Naive thymus-derived CD4-positive, alpha-beta T cell (primary cell): ENCODE measurements at regions not wholly inside any gene's neighbourhood (a gene's known extent, or its start where the extent isn't known, plus 50 kb on each side); places are given as distances from the start of the nearest gene placed in this dataset.
"Not testable (repeated sequence)": the region's sequence is repeated elsewhere in the genome, so short reads cannot be mapped to it uniquely, and the experiment has no call there.

Source experiments
- ATAC-seq: fragments of 150-1000 bp; cut with Tn5 transposase; 2 replicates; pipeline ENCODE4 v1.10.0; 2021; ENCODE audit warnings: mild to moderate bottlenecking, moderate library complexity
- CTCF ChIA-PET: fragments of 350-600 bp; sonication (Branson Sonifier 250); formaldehyde crosslinking; loops from one replicate; lab custom pipeline; 2021; ENCODE audit warnings: antibody characterized with exemption; lab: Charles Lee
- POLR2A ChIA-PET: fragments of 350-600 bp; sonication (Branson Sonifier 250); formaldehyde crosslinking; loops from one replicate; lab custom pipeline; 2021; ENCODE audit warnings: antibody characterized with exemption, inconsistent platforms; lab: Charles Lee
- DNase-seq, 9 donors: peaks; one replicate each; pipeline versions ENCODE4 v3.0.0 to v3.0.0-alpha.2; 2020 to 2022; ENCODE audit warnings: mixed read lengths in 1 of 9
- H3K27ac ChIP-seq: one replicate; pipeline ENCODE4 v1.7.0; 2013; ENCODE audit warnings: mild to moderate bottlenecking, low read depth, low read length, moderate library complexity
- H3K27me3 ChIP-seq, 2 donors: one replicate each; pipeline ENCODE4 v1.7.0; 2013; ENCODE audit warnings: low read length in 2 of 2, mild to moderate bottlenecking in 2 of 2, moderate library complexity in 2 of 2; ENCODE audit not compliant: control insufficient read depth in 2 of 2, insufficient read depth in 2 of 2
- H3K36me3 ChIP-seq, 3 experiments: 1 replicate in 2 of 3; 2 replicates in 1 of 3; pipeline ENCODE4 v1.7.0; 2013; ENCODE audit warnings: low read length in 3 of 3, mild to moderate bottlenecking in 3 of 3, moderate library complexity in 1 of 3; ENCODE audit not compliant: insufficient read depth in 3 of 3, control insufficient read depth in 2 of 3
- H3K4me1 ChIP-seq, 2 donors: one replicate each; pipeline ENCODE4 v1.7.0; 2013; ENCODE audit warnings: low read length in 2 of 2, mild to moderate bottlenecking in 2 of 2, moderate library complexity in 1 of 2; ENCODE audit not compliant: control insufficient read depth in 2 of 2, insufficient read depth in 2 of 2
- H3K4me3 ChIP-seq: 2 replicates; pipeline ENCODE4 v1.7.0; 2013; ENCODE audit warnings: mild to moderate bottlenecking, low read length
- H3K9me3 ChIP-seq, 3 experiments: 1 replicate in 2 of 3; 2 replicates in 1 of 3; pipeline ENCODE4 v1.7.0; 2013; ENCODE audit warnings: low read length in 3 of 3; ENCODE audit not compliant: control insufficient read depth in 2 of 3
- H3K27ac Mint-ChIP-seq, 9 donors: one replicate each; pipeline ENCODE4 v1.8.0; 2020 to 2022; ENCODE audit warnings: mixed read lengths in 9 of 9, mild to moderate bottlenecking in 8 of 9, moderate library complexity in 5 of 9, inconsistent platforms in 2 of 9
- H3K27me3 Mint-ChIP-seq, 5 donors: one replicate each; pipeline ENCODE4 v1.8.0; 2021 to 2022; ENCODE audit warnings: mixed read lengths in 5 of 5, mild to moderate bottlenecking in 1 of 5
- H3K36me3 Mint-ChIP-seq, 5 donors: one replicate each; pipeline ENCODE4 v1.8.0; 2020 to 2022; ENCODE audit warnings: mixed read lengths in 5 of 5, mild to moderate bottlenecking in 3 of 5, inconsistent platforms in 1 of 5
- H3K4me1 Mint-ChIP-seq, 7 donors: one replicate each; pipeline ENCODE4 v1.8.0; 2020 to 2022; ENCODE audit warnings: mixed read lengths in 7 of 7, mild to moderate bottlenecking in 3 of 7, inconsistent platforms in 1 of 7
- H3K4me3 Mint-ChIP-seq, 10 donors: one replicate each; pipeline ENCODE4 v1.8.0; 2020 to 2022; ENCODE audit warnings: mild to moderate bottlenecking in 10 of 10, mixed read lengths in 10 of 10, moderate library complexity in 6 of 10, inconsistent platforms in 2 of 10
- H3K9me3 Mint-ChIP-seq, 11 donors: one replicate each; pipeline ENCODE4 v1.8.0; 2020 to 2022; ENCODE audit warnings: mixed read lengths in 11 of 11, mild to moderate bottlenecking in 4 of 11, inconsistent platforms in 1 of 11, moderate library complexity in 1 of 11
- intact Hi-C, 2 donors: fragments of 100-400 bp; cut with micrococcal nuclease; formaldehyde crosslinking; loops; one replicate each; pipeline ENCODE4 v1.15.1; 2023

DNA sequence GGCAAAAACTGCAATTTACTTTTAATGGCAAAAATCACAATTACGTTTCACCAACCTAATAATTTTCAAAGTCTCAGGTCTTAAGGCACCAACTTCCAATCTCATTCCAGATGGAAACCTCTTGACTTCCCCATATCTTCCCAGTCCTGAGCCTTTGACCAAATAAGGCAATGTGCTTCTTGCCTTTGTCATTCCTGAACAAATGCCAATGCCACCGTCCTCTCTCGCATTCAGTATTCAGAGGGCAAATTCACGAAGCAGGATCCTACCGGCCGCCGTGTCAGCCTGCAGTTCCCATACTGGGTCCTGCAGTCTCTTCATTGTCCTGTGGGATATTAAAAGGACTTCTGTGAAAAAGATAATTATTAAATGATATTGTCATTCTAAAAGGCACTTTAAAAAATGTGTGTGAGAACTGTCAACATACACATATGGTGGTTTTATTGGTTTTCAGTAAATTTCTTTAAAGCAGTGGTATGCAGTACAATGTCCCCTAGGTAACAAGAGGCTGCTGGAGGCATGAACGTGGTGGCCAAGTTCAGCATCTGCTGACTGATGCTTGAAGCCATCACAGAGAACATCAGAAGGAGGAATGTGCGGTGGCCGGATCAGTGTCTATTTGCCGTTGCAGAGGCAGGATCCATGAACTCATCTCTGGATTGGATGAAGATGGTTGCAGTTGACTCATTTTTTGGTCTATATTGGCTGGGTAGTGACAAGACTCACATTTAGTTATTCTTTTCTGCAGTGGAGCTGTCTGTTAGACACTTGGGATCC, 101.4 kb upstream of the IRX4 start:
- Mint-ChIP-seq H3K36me3 (peaks cover 0 to 4% (median 0%) of the 10 kb centered on the region in 5 donors), H3K27me3 (peaks cover 13 to 49% (median 40%) of the 10 kb centered on the region in 5 donors), H3K4me1 (no peaks in the 10 kb centered on the region), H3K9me3 (peaks cover 0 to 16% (median 6%) of the 10 kb centered on the region in 11 donors), H3K4me3 (no peak overlapping the region), H3K27ac (no peak overlapping the region)
- DNase-seq, result no peak
- H3K9me3 ChIP-seq, result no peaks in the 10 kb centered on the region
- ChIA-PET POLR2A (no interaction called here), CTCF (no interaction called here)
- H3K27ac ChIP-seq, result no peak overlapping the region
- H3K27me3 ChIP-seq, result peaks cover 0 to 3% of the 10 kb centered on the region in 2 donors
- intact Hi-C loops, result no loop called here
- ATAC-seq, result no peak
- H3K36me3 ChIP-seq, result no peaks in the 10 kb centered on the region
- no peak overlapping the region for H3K4me3 ChIP-seq
- no peaks in the 10 kb centered on the region for H3K4me1 ChIP-seq

DNA sequence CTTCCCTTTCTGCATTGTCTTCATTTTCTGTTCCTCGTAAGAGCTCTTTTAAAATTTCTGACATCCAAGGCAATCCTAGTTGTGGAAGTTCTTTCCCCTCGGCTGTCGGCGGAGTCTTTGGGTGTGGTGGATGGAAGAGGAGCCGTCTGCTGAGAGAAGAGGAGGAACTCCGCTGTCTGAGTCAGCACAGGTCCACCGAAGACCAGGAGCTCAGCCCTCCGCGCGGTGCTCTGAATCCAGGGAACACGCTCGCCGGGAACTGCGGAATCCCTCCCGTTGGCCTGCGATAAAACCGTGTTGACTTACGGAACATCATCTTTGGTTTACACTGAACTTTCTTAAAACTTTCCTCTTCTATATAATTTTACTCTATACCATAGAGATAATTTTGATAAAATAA, 100.7 kb upstream of the IRX4 start:
- no peak overlapping the region for H3K4me3 Mint-ChIP-seq
- CTCF ChIA-PET, result no interaction called here
- no peak for DNase-seq
- H3K27me3 Mint-ChIP-seq, result peaks cover 10 to 46% (median 38%) of the 10 kb centered on the region in 5 donors
- no peaks in the 10 kb centered on the region for H3K36me3 ChIP-seq
- H3K36me3 Mint-ChIP-seq, result peaks cover 0 to 4% (median 0%) of the 10 kb centered on the region in 5 donors
- H3K4me1 Mint-ChIP-seq, result no peaks in the 10 kb centered on the region
- intact Hi-C loops, result no loop called here
- no peaks in the 10 kb centered on the region for H3K4me1 ChIP-seq
- H3K9me3 Mint-ChIP-seq, result peaks cover 0 to 10% (median 5%) of the 10 kb centered on the region in 11 donors
- H3K27ac Mint-ChIP-seq, result no peak overlapping the region
- no peak overlapping the region for H3K27ac ChIP-seq
- no peaks in the 10 kb centered on the region for H3K9me3 ChIP-seq
- no peak for ATAC-seq
- POLR2A ChIA-PET, result no interaction called here
- no peak overlapping the region for H3K4me3 ChIP-seq
- H3K27me3 ChIP-seq, result peaks cover 0 to 3% of the 10 kb centered on the region in 2 donors

DNA sequence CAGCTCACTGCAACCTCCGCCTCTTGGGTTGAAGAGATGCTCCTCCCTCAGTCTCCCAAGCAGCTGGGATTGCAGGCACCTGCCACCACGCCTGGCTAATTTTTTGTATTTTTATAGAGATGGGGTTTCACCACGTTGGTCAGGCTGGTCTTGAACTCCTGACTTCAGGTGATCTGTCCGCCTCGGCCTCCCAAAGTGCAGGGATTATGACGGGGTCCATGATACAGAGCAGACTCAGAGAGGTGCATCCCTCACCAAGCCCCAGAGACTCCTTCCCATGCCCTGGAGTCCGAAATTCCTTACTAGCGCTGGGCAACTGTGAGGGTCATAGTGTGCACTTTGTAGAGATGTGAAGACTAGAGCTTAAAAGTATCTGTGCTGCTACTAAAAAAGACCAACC, 99.8 kb upstream of the IRX4 start:
- CTCF ChIA-PET, H3K4me1 Mint-ChIP-seq, H3K4me3 Mint-ChIP-seq, H3K36me3 ChIP-seq, H3K4me1 ChIP-seq, intact Hi-C loops, H3K9me3 Mint-ChIP-seq, H3K27me3 ChIP-seq, H3K27ac Mint-ChIP-seq, POLR2A ChIA-PET, H3K27ac ChIP-seq, DNase-seq, H3K9me3 ChIP-seq, H3K36me3 Mint-ChIP-seq, ATAC-seq, H3K4me3 ChIP-seq: not testable (repeated sequence)
- peaks cover 8 to 41% (median 36%) of the 10 kb centered on the region in 5 donors for H3K27me3 Mint-ChIP-seq

DNA sequence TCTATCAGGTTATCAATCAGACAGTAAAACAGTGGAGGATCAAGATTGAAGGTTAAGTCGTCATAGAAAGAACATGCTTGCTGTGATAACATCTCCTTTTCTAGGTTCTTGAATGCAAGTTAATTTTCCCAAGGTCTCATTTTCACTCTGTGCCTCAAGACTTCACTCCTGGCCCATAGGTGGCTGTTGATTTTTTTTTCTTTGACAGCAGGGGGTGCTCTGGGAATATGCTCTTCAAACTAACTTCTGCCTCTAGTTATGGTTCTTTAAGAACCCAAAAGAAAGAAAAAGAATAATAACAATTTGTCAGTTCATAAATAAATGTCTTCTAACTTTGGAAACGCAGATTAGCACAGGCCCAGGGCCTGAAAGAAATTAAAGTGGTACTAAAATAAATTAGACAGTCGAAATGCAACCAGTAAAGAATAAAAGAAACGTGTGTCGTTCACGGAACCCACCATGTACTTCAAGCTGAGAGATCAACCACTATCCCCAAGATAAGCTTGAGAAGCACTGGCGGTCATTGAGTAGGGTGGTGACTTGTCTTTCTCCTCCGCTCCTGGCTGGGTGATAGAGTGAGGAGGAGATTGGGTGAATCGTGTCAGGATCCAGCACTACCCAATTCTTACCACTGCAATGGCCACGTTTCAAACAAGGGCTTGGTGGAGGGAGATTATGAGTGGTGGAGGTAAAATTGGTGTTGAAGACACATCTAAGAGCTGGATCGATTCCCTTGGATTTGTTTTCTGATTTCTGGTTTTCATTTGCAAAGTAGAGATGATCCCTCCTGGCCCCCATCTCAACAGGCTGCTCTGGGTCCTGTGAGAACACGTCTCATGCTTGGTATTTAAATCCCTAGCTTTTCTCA, 93.4 kb upstream of the IRX4 start:
- Histone ChIP-seq H3K4me3 (no peak overlapping the region), H3K27ac (no peak overlapping the region), H3K36me3 (no peaks in the 10 kb centered on the region), H3K9me3 (no peaks in the 10 kb centered on the region), H3K27me3 (no peaks in the 10 kb centered on the region), H3K4me1 (no peaks in the 10 kb centered on the region)
- Mint-ChIP-seq H3K27me3 (peaks cover 0 to 58% (median 36%) of the 10 kb centered on the region in 5 donors), H3K27ac (no peak overlapping the region), H3K9me3 (peaks cover 0 to 7% (median 0%) of the 10 kb centered on the region in 11 donors), H3K4me3 (no peak overlapping the region), H3K4me1 (no peaks in the 10 kb centered on the region), H3K36me3 (no peaks in the 10 kb centered on the region)
- ChIA-PET CTCF (no interaction called here), POLR2A (no interaction called here)
- DNase-seq, result no peak
- ATAC-seq, result no peak
- intact Hi-C loops, result no loop called here

DNA sequence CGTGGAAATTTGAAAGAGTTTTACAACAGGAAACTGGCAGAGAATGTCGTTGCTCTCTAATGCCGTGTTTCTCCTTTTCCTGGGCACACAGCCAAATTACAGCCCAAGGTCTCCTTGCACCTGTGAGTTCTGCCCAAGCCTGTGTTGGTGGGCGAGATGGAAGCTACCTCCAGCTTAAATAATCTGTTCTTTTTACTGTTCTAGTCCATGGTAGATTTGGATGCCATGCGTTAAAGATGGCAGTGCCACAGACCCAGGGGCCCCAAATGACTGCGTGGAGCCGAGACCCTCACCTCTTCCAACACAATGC, 92.6 kb upstream of the IRX4 start:
- Mint-ChIP-seq H3K27me3 (peaks cover 0 to 58% (median 36%) of the 10 kb centered on the region in 5 donors), H3K27ac (no peak overlapping the region), H3K36me3 (no peaks in the 10 kb centered on the region), H3K9me3 (peaks cover 0 to 7% (median 0%) of the 10 kb centered on the region in 11 donors), H3K4me3 (no peak overlapping the region), H3K4me1 (no peaks in the 10 kb centered on the region)
- Histone ChIP-seq H3K4me1 (no peaks in the 10 kb centered on the region), H3K27ac (no peak overlapping the region), H3K27me3 (no peaks in the 10 kb centered on the region), H3K36me3 (no peaks in the 10 kb centered on the region), H3K9me3 (no peaks in the 10 kb centered on the region), H3K4me3 (no peak overlapping the region)
- ATAC-seq (no peak), DNase-seq (no peak)
- intact Hi-C loops, result no loop called here
- CTCF ChIA-PET, result no interaction called here
- POLR2A ChIA-PET, result no interaction called here

DNA sequence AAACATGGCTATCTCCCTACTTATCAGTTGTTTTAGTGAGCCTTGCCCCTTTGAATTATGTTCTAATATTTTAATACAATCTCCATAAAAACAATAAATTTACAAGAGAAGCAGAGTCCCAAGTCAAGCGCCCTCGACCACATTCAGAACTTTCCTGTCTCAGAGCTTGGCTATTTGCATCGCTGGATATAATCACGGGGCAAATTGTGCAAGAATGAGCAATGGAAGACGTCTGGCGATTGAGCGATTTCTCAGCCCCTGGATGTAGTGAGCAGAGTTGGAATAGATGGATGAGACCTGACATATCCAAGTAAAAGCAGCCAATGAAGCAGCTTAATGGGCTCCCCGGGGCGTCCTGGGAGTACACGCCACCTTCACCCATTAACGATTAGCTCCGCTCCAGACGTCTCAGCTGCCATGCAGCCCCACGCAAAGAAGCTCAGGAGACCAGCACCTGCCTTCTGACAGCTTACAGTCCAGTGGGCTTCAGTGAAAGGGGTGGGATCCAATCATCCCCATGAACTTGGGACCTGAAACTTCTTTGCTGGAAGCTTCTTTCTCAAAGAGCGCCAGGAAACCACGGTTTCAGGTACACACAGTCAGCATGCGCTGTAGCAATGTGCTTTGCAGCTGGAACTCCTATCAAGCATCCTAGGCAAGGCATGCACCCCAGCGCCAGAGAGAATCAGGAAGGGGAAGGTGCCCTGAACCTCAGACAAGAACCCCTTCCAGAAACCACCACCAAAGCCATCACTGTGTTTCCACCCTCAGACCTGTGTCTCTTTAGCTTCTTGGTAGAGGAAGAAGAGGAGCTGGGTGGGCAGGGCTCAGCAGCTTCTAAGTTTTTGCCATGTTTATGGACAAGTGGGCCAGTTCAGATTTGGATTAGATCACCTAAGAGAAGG, 92.0 kb upstream of the IRX4 start:
- ChIA-PET CTCF (interaction anchor here (1.0 kb wide), 1 partner anchor 10 kb away, joined by 4 read pairs; no protein-coding TSS in a partner anchor), POLR2A (no interaction called here)
- H3K27ac ChIP-seq, result no peak overlapping the region
- H3K4me1 ChIP-seq, result no peaks in the 10 kb centered on the region
- H3K36me3 ChIP-seq, result no peaks in the 10 kb centered on the region
- H3K27me3 ChIP-seq, result no peaks in the 10 kb centered on the region
- ATAC-seq (no peak), DNase-seq (no peak)
- Mint-ChIP-seq H3K36me3 (no peaks in the 10 kb centered on the region), H3K27ac (no peak overlapping the region), H3K4me3 (no peak overlapping the region), H3K27me3 (peaks cover 0 to 57% (median 36%) of the 10 kb centered on the region in 5 donors), H3K4me1 (no peaks in the 10 kb centered on the region), H3K9me3 (peaks cover 0 to 7% (median 0%) of the 10 kb centered on the region in 11 donors)
- H3K4me3 ChIP-seq, result no peak overlapping the region
- H3K9me3 ChIP-seq, result no peaks in the 10 kb centered on the region
- intact Hi-C loops, result no loop called here
